Panc1 (cell line): ENCODE measurements at regions not wholly inside any gene's neighbourhood (a gene's known extent, or its start where the extent isn't known, plus 50 kb on each side); places are given as distances from the start of the nearest gene placed in this dataset.

ENCODE experiments used
- ATAC-seq: fragments of 200-7000 bp; cut with Tn5 transposase; 2 replicates; pipeline ENCODE4 v1.9.1; 2020; ENCODE audit warnings: mild to moderate bottlenecking, moderate library complexity
- BruUV-seq: library from RNA; stranded (reverse); fragments of 400-500 nt; replicated peaks from 2 replicates; lab custom pipeline; 2021; lab: Mats Ljungman, UMichigan
- CTCF ChIA-PET: fragments of 300-600 bp; sonication (Branson Sonifier 250); formaldehyde crosslinking; loops from one replicate; lab custom pipeline; 2022; ENCODE audit warnings: antibody characterized with exemption; lab: Charles Lee
- POLR2A ChIA-PET: fragments of 300-600 bp; sonication (Branson Sonifier 250); formaldehyde crosslinking; loops from one replicate; lab custom pipeline; 2022; ENCODE audit warnings: antibody characterized with exemption; lab: Charles Lee
- DNase-seq: peaks from one replicate; pipeline ENCODE4 v3.0.0-alpha.2; 2010; ENCODE audit warnings: low read depth, low spot score
- H3K27ac ChIP-seq: 2 replicates; pipeline ENCODE4 v1.5.1; 2011; ENCODE audit warnings: mild to moderate bottlenecking, low read length, inconsistent platforms
- H3K27me3 ChIP-seq: fragments of 200-500 bp; sonication (Bioruptor generic); 2 replicates; pipeline ENCODE4 v1.6.0; 2014; ENCODE audit warnings: low read length, inconsistent platforms; ENCODE audit not compliant: control insufficient read depth, insufficient read depth
- H3K36me3 ChIP-seq: fragments of 200-500 bp; sonication (Bioruptor generic); 2 replicates; pipeline ENCODE4 v1.5.1; 2014; ENCODE audit warnings: inconsistent platforms, mild to moderate bottlenecking, low read length, moderate library complexity; ENCODE audit not compliant: control insufficient read depth, insufficient read depth
- H3K4me1 ChIP-seq: 2 replicates; pipeline ENCODE4 v1.5.1; 2011; ENCODE audit warnings: inconsistent platforms, mild to moderate bottlenecking, low read length, moderate library complexity; ENCODE audit not compliant: control insufficient read depth, insufficient read depth
- H3K4me3 ChIP-seq, 2 experiments: 2 replicates each; pipeline ENCODE4 v1.5.1; 2011 to 2012; ENCODE audit warnings: low read depth in 2 of 2, low read length in 2 of 2, mild to moderate bottlenecking in 2 of 2, inconsistent platforms in 1 of 2, moderate library complexity in 1 of 2
- H3K9me3 ChIP-seq: fragments of 200-500 bp; sonication (Bioruptor generic); 2 replicates; pipeline ENCODE4 v1.5.1; 2014; ENCODE audit warnings: low read depth, mild to moderate bottlenecking, inconsistent platforms, low read length, moderate library complexity; ENCODE audit not compliant: control insufficient read depth, insufficient read depth
- CTCF ChIP-seq: fragments of 450-650 bp; IDR thresholded peaks from 2 replicates; pipeline ENCODE4 v1.5.1; 2017; ENCODE audit warnings: mild to moderate bottlenecking
- POLR2AphosphoS5 ChIP-seq: IDR thresholded peaks from 2 replicates; pipeline ENCODE4 v1.6.1; 2012; ENCODE audit warnings: mild to moderate bottlenecking, low read depth, low read length, moderate library complexity
- SIN3A ChIP-seq: IDR thresholded peaks from 2 replicates; pipeline ENCODE4 v1.6.1; 2012; ENCODE audit warnings: low read depth, mild to moderate bottlenecking, low read length, moderate library complexity, borderline replicate concordance; ENCODE audit not compliant: insufficient read depth
- TCF7L2 ChIP-seq: IDR thresholded peaks from 2 replicates; pipeline ENCODE4 v1.6.1; 2011; ENCODE audit warnings: mild to moderate bottlenecking, low read depth, low read length, inconsistent platforms
- in situ Hi-C: cut with HindIII; loops from 2 replicates; pipeline ENCODE4 v1.10.0; 2016; ENCODE audit warnings: low sequenced_read_pairs, low pct_unique_long_range_greater_than_20kb
- intact Hi-C: fragments of 100-400 bp; cut with micrococcal nuclease; formaldehyde crosslinking; loops from one replicate; pipeline ENCODE4 v1.10.0; 2022; ENCODE audit not compliant: unreplicated experiment
- TF ChIP-seq, protein P1 (sequence below), 2 experiments: IDR thresholded peaks; 2 replicates each; pipeline ENCODE4 v1.6.1; 2011 to 2012; ENCODE audit warnings: low read depth in 2 of 2, control low read depth in 1 of 2, low read length in 1 of 2, mild to moderate bottlenecking in 1 of 2, moderate library complexity in 1 of 2; ENCODE audit not compliant: insufficient read depth in 1 of 2

DNA sequence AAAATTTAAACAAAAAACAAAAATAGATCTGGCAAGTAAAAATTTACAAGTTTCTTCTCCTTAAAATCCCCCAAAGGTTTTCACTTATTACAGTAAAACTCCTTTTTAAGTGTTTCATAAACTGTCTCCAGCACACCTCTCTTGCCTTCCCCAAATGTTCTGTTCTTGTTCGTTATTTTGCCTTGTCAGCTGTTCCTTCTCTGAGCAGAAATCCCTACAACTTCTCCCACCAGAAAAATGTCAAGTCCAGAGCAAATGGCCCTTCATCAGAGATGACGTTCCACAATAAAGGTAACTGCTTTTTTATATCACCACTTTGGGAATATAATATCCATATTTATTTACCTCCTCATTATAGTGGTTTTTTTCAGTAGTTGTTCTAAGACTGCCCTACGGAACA lies 432.1 kb downstream of the ADAM29 start:
- in situ Hi-C loops: no loop called here
- ATAC-seq: no peak
- DNase-seq: no peak
- ChIA-PET POLR2A (no interaction called here), CTCF (no interaction called here)
- H3K4me3 ChIP-seq: no peak overlapping the region
- no peaks in the 10 kb centered on the region for H3K4me1 ChIP-seq
- no peaks in the 10 kb centered on the region for H3K36me3 ChIP-seq
- H3K27ac ChIP-seq: no peak overlapping the region
- H3K9me3 ChIP-seq: no peaks in the 10 kb centered on the region
- no TSS peak for BruUV-seq
- TF ChIP-seq TCF7L2 (no peak), POLR2AphosphoS5 (no peak), SIN3A (no peak), CTCF (no peak)
- TF ChIP-seq, protein P1, sequence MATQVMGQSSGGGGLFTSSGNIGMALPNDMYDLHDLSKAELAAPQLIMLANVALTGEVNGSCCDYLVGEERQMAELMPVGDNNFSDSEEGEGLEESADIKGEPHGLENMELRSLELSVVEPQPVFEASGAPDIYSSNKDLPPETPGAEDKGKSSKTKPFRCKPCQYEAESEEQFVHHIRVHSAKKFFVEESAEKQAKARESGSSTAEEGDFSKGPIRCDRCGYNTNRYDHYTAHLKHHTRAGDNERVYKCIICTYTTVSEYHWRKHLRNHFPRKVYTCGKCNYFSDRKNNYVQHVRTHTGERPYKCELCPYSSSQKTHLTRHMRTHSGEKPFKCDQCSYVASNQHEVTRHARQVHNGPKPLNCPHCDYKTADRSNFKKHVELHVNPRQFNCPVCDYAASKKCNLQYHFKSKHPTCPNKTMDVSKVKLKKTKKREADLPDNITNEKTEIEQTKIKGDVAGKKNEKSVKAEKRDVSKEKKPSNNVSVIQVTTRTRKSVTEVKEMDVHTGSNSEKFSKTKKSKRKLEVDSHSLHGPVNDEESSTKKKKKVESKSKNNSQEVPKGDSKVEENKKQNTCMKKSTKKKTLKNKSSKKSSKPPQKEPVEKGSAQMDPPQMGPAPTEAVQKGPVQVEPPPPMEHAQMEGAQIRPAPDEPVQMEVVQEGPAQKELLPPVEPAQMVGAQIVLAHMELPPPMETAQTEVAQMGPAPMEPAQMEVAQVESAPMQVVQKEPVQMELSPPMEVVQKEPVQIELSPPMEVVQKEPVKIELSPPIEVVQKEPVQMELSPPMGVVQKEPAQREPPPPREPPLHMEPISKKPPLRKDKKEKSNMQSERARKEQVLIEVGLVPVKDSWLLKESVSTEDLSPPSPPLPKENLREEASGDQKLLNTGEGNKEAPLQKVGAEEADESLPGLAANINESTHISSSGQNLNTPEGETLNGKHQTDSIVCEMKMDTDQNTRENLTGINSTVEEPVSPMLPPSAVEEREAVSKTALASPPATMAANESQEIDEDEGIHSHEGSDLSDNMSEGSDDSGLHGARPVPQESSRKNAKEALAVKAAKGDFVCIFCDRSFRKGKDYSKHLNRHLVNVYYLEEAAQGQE (IDR thresholded peaks at IDR 0.05; ENCODE audit: insufficient read depth in 1 of 2, low read depth in 2 of 2, low read length in 1 of 2): no peak
- H3K27me3 ChIP-seq: no peaks in the 10 kb centered on the region
- intact Hi-C loops: no loop called here

DNA sequence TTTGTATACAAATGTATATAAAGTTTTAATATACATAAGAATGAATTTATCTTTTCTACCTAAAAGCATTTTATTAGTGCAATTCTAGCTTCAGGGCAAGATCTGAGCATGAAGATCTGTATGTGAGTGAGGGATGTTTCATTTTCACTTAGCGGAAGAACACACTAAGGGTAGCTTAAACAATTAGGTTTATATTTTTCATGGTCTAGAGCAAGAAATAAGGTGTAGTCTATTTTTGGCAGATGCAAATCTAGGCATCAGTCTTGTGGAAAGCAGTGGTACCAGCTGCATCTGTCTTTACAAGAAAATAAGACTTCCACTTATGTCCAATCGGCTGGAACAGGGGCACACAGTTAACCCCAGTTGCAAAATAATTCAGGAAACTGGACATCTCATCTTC lies 433.3 kb downstream of the ADAM29 start:
- no peaks in the 10 kb centered on the region for H3K27me3 ChIP-seq
- DNase-seq (no peak), ATAC-seq (no peak)
- ChIA-PET CTCF (no interaction called here), POLR2A (no interaction called here)
- H3K27ac ChIP-seq: no peak overlapping the region
- TF ChIP-seq, protein P1 (IDR thresholded peaks at IDR 0.05; ENCODE audit: insufficient read depth in 1 of 2, low read depth in 2 of 2, low read length in 1 of 2): no peak
- TF ChIP-seq POLR2AphosphoS5: no peak
- no peak for TF ChIP-seq SIN3A
- no peak for TF ChIP-seq CTCF
- no peak for TF ChIP-seq TCF7L2
- in situ Hi-C loops (no loop called here), intact Hi-C loops (no loop called here)
- no peak overlapping the region for H3K4me3 ChIP-seq
- no peaks in the 10 kb centered on the region for H3K4me1 ChIP-seq
- no peaks in the 10 kb centered on the region for H3K9me3 ChIP-seq
- no TSS peak for BruUV-seq
- H3K36me3 ChIP-seq: no peaks in the 10 kb centered on the region
